Osteoblast (primary cell): ENCODE measurements at regions not wholly inside any gene's neighbourhood (a gene's known extent, or its start where the extent isn't known, plus 50 kb on each side); places are given as distances from the start of the nearest gene placed in this dataset.

Experiments used
- DNase-seq: peaks from one replicate; pipeline ENCODE4 v3.0.0; 2011; ENCODE audit warnings: low spot score, mixed read lengths; ENCODE audit not compliant: insufficient read length; ENCODE audit errors: missing footprints
- H2AFZ ChIP-seq: 2 replicates; pipeline ENCODE4 v1.6.0; 2011; ENCODE audit warnings: mild to moderate bottlenecking, low read length
- H3K27ac ChIP-seq: 2 replicates; pipeline ENCODE4 v1.5.1; 2011; ENCODE audit warnings: mild to moderate bottlenecking, low read depth, low read length, moderate library complexity
- H3K27me3 ChIP-seq: 2 replicates; pipeline ENCODE4 v1.6.0; 2012; ENCODE audit warnings: mild to moderate bottlenecking, control low read depth, inconsistent platforms, low read length, moderate library complexity; ENCODE audit not compliant: insufficient read depth
- H3K36me3 ChIP-seq: 2 replicates; pipeline ENCODE4 v1.5.1; 2011; ENCODE audit warnings: mild to moderate bottlenecking, low read length, control low read depth, moderate library complexity; ENCODE audit not compliant: insufficient read depth
- H3K4me1 ChIP-seq: 2 replicates; pipeline ENCODE4 v1.5.1; 2011; ENCODE audit warnings: mild to moderate bottlenecking, low read length, control low read depth, moderate library complexity; ENCODE audit not compliant: insufficient read depth
- H3K4me2 ChIP-seq: 2 replicates; pipeline ENCODE4 v1.6.0; 2011; ENCODE audit warnings: mild to moderate bottlenecking, low read length; ENCODE audit not compliant: insufficient read depth
- H3K4me3 ChIP-seq: fragments of 200-600 bp; sonication (generic); 3 replicates; pipeline ENCODE4 v1.5.1; 2012; ENCODE audit warnings: mild to moderate bottlenecking, low read length, inconsistent platforms; ENCODE audit not compliant: insufficient read depth
- H3K79me2 ChIP-seq: 2 replicates; pipeline ENCODE4 v1.6.0; 2012; ENCODE audit warnings: mild to moderate bottlenecking, low read length, control low read depth, inconsistent platforms; ENCODE audit not compliant: insufficient read depth
- H3K9me3 ChIP-seq: 2 replicates; pipeline ENCODE4 v1.5.1; 2011; ENCODE audit warnings: low read depth, low read length, control low read depth
- H4K20me1 ChIP-seq: 2 replicates; pipeline ENCODE4 v1.6.0; 2012; ENCODE audit warnings: mild to moderate bottlenecking, low read length, control low read depth; ENCODE audit not compliant: insufficient read depth
- CTCF ChIP-seq: IDR thresholded peaks from 2 replicates; pipeline ENCODE4 v1.5.1; 2011; ENCODE audit warnings: mild to moderate bottlenecking, low read depth, low read length, moderate library complexity; ENCODE audit errors: extremely low read depth

- no peak overlapping the region for H3K27ac ChIP-seq
- H3K36me3 ChIP-seq: no peaks in the 10 kb centered on the region
- H3K4me2 ChIP-seq: no peak overlapping the region
- no peak for DNase-seq
- H3K27me3 ChIP-seq: no peaks in the 10 kb centered on the region
- H3K4me3 ChIP-seq: no peak overlapping the region
- no peaks in the 10 kb centered on the region for H3K4me1 ChIP-seq
- H4K20me1 ChIP-seq: no peaks in the 10 kb centered on the region
- no peak overlapping the region for H2AFZ ChIP-seq
- no peaks in the 10 kb centered on the region for H3K9me3 ChIP-seq
- no peaks in the 10 kb centered on the region for H3K79me2 ChIP-seq
- TF ChIP-seq CTCF: no peak
These were observed 104.4 kb downstream of the SEC23IP start for GRCh38 chr10:119996944-119997343.

GRCh38 chr10:119997429-119997828 lies 104.9 kb downstream of the SEC23IP start:
- Histone ChIP-seq H3K27me3 (no peaks in the 10 kb centered on the region), H3K9me3 (no peaks in the 10 kb centered on the region), H3K4me1 (no peaks in the 10 kb centered on the region), H3K79me2 (no peaks in the 10 kb centered on the region), H4K20me1 (no peaks in the 10 kb centered on the region), H3K36me3 (no peaks in the 10 kb centered on the region), H2AFZ (no peak overlapping the region), H3K4me2 (no peak overlapping the region), H3K27ac (no peak overlapping the region), H3K4me3 (no peak overlapping the region)
- TF ChIP-seq CTCF: no peak
- no peak for DNase-seq

- Histone ChIP-seq H3K4me3 (no peak overlapping the region), H3K79me2 (no peaks in the 10 kb centered on the region), H3K36me3 (no peaks in the 10 kb centered on the region), H4K20me1 (no peaks in the 10 kb centered on the region), H3K9me3 (no peaks in the 10 kb centered on the region), H2AFZ (no peak overlapping the region), H3K4me2 (no peak overlapping the region), H3K27me3 (no peaks in the 10 kb centered on the region), H3K4me1 (no peaks in the 10 kb centered on the region), H3K27ac (no peak overlapping the region)
- no peak for DNase-seq
- TF ChIP-seq CTCF: no peak
These were observed 110.3 kb downstream of the SEC23IP start for GRCh38 chr10:120002785-120003184.

GRCh38 chr10:120005207-120006201 lies 113.0 kb downstream of the SEC23IP start:
- H3K4me3 ChIP-seq: no peak overlapping the region
- TF ChIP-seq CTCF: no peak
- H3K27ac ChIP-seq: no peak overlapping the region
- peak overlapping the region; percentile 11 for H3K4me2 ChIP-seq
- no peak for DNase-seq
- no peaks in the 10 kb centered on the region for H4K20me1 ChIP-seq
- H3K27me3 ChIP-seq: no peaks in the 10 kb centered on the region
- no peaks in the 10 kb centered on the region for H3K4me1 ChIP-seq
- H3K36me3 ChIP-seq: no peaks in the 10 kb centered on the region
- no peaks in the 10 kb centered on the region for H3K79me2 ChIP-seq
- H3K9me3 ChIP-seq: no peaks in the 10 kb centered on the region
- no peak overlapping the region for H2AFZ ChIP-seq
